ENCODE measurements at regions not wholly inside any gene's neighbourhood (a gene's known extent, or its start where the extent isn't known, plus 50 kb on each side); places are given as distances from the start of the nearest gene placed in this dataset.

GRCh38 chr9:73067074-73067473 lies 84.6 kb upstream of the ANXA1 start:
- peaks cover 17% of the 10 kb centered on the region for H3K27me3 Mint-ChIP-seq
- no peaks in the 10 kb centered on the region for H3K9me3 Mint-ChIP-seq
- ATAC-seq (no peak), DNase-seq (peak; percentile 12)
- H3K4me1 Mint-ChIP-seq (ENCODE audit: low read depth) = no peaks in the 10 kb centered on the region
- H3K27ac Mint-ChIP-seq = no peak overlapping the region
- POLR2A ChIA-PET = no interaction called here
- CTCF ChIA-PET = interaction anchor here (2.0 kb wide), 1 partner anchor 15 kb away, joined by 7 read pairs; no protein-coding TSS in a partner anchor
- TF ChIP-seq, protein P1, sequence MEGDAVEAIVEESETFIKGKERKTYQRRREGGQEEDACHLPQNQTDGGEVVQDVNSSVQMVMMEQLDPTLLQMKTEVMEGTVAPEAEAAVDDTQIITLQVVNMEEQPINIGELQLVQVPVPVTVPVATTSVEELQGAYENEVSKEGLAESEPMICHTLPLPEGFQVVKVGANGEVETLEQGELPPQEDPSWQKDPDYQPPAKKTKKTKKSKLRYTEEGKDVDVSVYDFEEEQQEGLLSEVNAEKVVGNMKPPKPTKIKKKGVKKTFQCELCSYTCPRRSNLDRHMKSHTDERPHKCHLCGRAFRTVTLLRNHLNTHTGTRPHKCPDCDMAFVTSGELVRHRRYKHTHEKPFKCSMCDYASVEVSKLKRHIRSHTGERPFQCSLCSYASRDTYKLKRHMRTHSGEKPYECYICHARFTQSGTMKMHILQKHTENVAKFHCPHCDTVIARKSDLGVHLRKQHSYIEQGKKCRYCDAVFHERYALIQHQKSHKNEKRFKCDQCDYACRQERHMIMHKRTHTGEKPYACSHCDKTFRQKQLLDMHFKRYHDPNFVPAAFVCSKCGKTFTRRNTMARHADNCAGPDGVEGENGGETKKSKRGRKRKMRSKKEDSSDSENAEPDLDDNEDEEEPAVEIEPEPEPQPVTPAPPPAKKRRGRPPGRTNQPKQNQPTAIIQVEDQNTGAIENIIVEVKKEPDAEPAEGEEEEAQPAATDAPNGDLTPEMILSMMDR (IDR thresholded peaks at IDR 0.05) = no peak
- H3K36me3 Mint-ChIP-seq (ENCODE audit: low read depth) = no peaks in the 10 kb centered on the region
- intact Hi-C loops (cut with micrococcal nuclease) = no loop called here
- no peak overlapping the region for H3K4me3 Mint-ChIP-seq

DNA sequence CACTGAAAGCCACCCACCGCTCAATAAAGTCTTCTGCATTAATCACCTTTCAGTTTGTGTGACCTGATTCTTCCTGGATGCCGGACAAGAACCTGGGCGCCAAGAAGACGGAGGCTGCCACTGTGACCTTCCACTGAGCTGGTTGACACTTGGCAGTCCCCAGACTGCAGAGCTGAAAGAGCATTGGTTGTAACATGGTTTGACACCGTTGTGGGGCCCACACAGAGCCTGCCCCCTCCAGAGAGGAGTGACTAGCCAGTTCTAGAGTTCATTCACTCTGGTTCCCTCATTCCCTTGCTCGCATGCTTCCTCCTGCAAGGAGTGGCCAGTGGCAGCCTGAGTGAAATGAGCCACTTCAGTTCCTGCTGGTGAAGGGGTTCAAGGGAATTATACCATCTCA lies 86.2 kb upstream of the ANXA1 start:
- Mint-ChIP-seq H3K4me1 (ENCODE audit: low read depth) (no peaks in the 10 kb centered on the region), H3K27ac (no peak overlapping the region), H3K36me3 (ENCODE audit: low read depth) (no peaks in the 10 kb centered on the region), H3K27me3 (peaks cover 16% of the 10 kb centered on the region), H3K4me3 (no peak overlapping the region), H3K9me3 (no peaks in the 10 kb centered on the region)
- intact Hi-C loops (cut with micrococcal nuclease) = no loop called here
- CTCF ChIA-PET = interaction anchor here (1.0 kb wide), 2 partner anchors 13 to 17 kb away, joined by 3 to 5 read pairs; no protein-coding TSS in a partner anchor
- DNase-seq (no peak), ATAC-seq (no peak)
- TF ChIP-seq, protein P1 (IDR thresholded peaks at IDR 0.05) = no peak
- POLR2A ChIA-PET = no interaction called here

DNA sequence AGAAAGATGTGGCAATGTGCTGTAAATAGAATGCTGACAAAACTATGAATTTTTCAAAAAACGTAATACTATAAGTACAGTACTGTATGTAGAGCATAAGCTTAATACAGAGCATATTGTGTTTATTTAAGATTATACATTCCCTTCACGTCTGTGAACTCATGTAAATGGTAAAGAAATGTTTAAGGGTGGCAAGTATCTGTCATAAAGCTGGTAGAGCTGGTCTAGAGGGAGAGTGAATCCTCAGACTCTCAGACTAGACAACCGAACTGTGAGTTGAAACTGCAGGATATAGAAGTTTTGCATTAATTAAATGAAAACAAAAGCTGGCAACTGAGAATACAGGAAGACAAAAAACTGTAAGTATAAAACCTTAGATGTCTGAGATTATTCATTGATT lies 87.3 kb upstream of the ANXA1 start:
- no peaks in the 10 kb centered on the region for H3K4me1 Mint-ChIP-seq (ENCODE audit: low read depth)
- TF ChIP-seq, protein P1 (IDR thresholded peaks at IDR 0.05) = no peak
- ChIA-PET POLR2A (interaction anchor here (0.6 kb wide), 1 partner anchor 59 kb away, joined by 3 read pairs; no protein-coding TSS in a partner anchor), CTCF (no interaction called here)
- no peaks in the 10 kb centered on the region for H3K36me3 Mint-ChIP-seq (ENCODE audit: low read depth)
- no peaks in the 10 kb centered on the region for H3K9me3 Mint-ChIP-seq
- intact Hi-C loops (cut with micrococcal nuclease) = no loop called here
- H3K4me3 Mint-ChIP-seq = no peak overlapping the region
- DNase-seq (no peak), ATAC-seq (no peak)
- H3K27me3 Mint-ChIP-seq = peaks cover 9% of the 10 kb centered on the region
- H3K27ac Mint-ChIP-seq = no peak overlapping the region

- Mint-ChIP-seq H3K9me3 (no peaks in the 10 kb centered on the region), H3K27me3 (peaks cover 8% of the 10 kb centered on the region), H3K4me3 (no peak overlapping the region), H3K4me1 (ENCODE audit: low read depth) (no peaks in the 10 kb centered on the region), H3K27ac (no peak overlapping the region), H3K36me3 (ENCODE audit: low read depth) (no peaks in the 10 kb centered on the region)
- no peak for DNase-seq
- intact Hi-C loops (cut with micrococcal nuclease) = no loop called here
- no peak for ATAC-seq
- POLR2A ChIA-PET = no interaction called here
- TF ChIP-seq, protein P1 (IDR thresholded peaks at IDR 0.05) = no peak
- CTCF ChIA-PET = interaction anchor here (1.2 kb wide), 1 partner anchor 20 kb away, joined by 3 read pairs; no protein-coding TSS in a partner anchor
Observed at GRCh38 chr9:73061146-73061545, 90.5 kb upstream of the ANXA1 start.

- CTCF ChIA-PET = interaction anchor here (2.0 kb wide), 1 partner anchor 37 kb away, joined by 5 read pairs; no protein-coding TSS in a partner anchor
- TF ChIP-seq, protein P1 (IDR thresholded peaks at IDR 0.05) = no peak
- no peak overlapping the region for H3K4me3 Mint-ChIP-seq
Observed at GRCh38 chr9:73059247-73059646, 92.4 kb upstream of the ANXA1 start.

More at GRCh38 chr9:73059247-73059646, 92.4 kb upstream of the ANXA1 start:
- Mint-ChIP-seq H3K36me3 (ENCODE audit: low read depth) (no peaks in the 10 kb centered on the region), H3K4me1 (ENCODE audit: low read depth) (no peaks in the 10 kb centered on the region), H3K27me3 (peaks cover 6% of the 10 kb centered on the region), H3K27ac (no peak overlapping the region), H3K9me3 (no peaks in the 10 kb centered on the region)
- POLR2A ChIA-PET = no interaction called here
- DNase-seq (no peak), ATAC-seq (no peak)
- intact Hi-C loops (cut with micrococcal nuclease) = no loop called here

Data from activated CD8-positive, alpha-beta T cell treated with anti-CD3 and anti-CD28 coated beads for 36 hours (primary cell).